ENCODE measurements at regions not wholly inside any gene's neighbourhood (a gene's known extent, or its start where the extent isn't known, plus 50 kb on each side); places are given as distances from the start of the nearest gene placed in this dataset.

- H3K36me3 ChIP-seq (ENCODE audit: control insufficient read depth, insufficient read depth, low read length), result no peaks in the 10 kb centered on the region
- no peak overlapping the region for H3K4me3 ChIP-seq (replicated peaks; ENCODE audit: low read depth, low read length)
- DNase-seq (ENCODE audit: extremely low read depth, insufficient read length), result no peak
- no peaks in the 10 kb centered on the region for H3K27me3 ChIP-seq (replicated peaks; ENCODE audit: control insufficient read depth, insufficient read depth, low read length)
- TF ChIP-seq, protein P1, sequence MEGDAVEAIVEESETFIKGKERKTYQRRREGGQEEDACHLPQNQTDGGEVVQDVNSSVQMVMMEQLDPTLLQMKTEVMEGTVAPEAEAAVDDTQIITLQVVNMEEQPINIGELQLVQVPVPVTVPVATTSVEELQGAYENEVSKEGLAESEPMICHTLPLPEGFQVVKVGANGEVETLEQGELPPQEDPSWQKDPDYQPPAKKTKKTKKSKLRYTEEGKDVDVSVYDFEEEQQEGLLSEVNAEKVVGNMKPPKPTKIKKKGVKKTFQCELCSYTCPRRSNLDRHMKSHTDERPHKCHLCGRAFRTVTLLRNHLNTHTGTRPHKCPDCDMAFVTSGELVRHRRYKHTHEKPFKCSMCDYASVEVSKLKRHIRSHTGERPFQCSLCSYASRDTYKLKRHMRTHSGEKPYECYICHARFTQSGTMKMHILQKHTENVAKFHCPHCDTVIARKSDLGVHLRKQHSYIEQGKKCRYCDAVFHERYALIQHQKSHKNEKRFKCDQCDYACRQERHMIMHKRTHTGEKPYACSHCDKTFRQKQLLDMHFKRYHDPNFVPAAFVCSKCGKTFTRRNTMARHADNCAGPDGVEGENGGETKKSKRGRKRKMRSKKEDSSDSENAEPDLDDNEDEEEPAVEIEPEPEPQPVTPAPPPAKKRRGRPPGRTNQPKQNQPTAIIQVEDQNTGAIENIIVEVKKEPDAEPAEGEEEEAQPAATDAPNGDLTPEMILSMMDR (IDR thresholded peaks at IDR 0.05; ENCODE audit: insufficient read depth, low read length, poor library complexity, severe bottlenecking), result no peak
Measured at GRCh38 chr14:98564006-98564405, 708.0 kb downstream of the BCL11B start.

DNA sequence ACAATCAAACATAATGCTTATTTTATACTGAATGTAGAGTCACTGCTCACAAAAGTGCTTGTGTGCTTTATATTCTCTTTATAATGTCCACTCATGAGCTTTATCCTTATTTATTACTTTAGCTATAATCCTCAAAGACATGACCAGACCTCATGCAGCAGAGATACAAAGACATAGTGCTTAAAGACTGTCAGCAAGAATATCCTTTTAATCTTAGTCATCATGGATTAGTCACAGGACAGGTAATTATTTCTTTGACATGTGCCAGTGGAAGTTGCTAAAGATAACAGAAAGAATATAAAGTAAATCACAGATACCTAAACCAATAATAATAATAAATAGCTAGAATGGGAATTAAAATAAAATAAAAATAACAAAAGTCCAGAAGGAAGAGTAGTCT lies 707.5 kb downstream of the BCL11B start:
- TF ChIP-seq, protein P1 (IDR thresholded peaks at IDR 0.05; ENCODE audit: insufficient read depth, low read length, poor library complexity, severe bottlenecking), result no peak
- no peak overlapping the region for H3K4me3 ChIP-seq (replicated peaks; ENCODE audit: low read depth, low read length)
- H3K36me3 ChIP-seq (ENCODE audit: control insufficient read depth, insufficient read depth, low read length), result no peaks in the 10 kb centered on the region
- no peak for DNase-seq (ENCODE audit: extremely low read depth, insufficient read length)
- H3K27me3 ChIP-seq (replicated peaks; ENCODE audit: control insufficient read depth, insufficient read depth, low read length), result no peaks in the 10 kb centered on the region

DNA sequence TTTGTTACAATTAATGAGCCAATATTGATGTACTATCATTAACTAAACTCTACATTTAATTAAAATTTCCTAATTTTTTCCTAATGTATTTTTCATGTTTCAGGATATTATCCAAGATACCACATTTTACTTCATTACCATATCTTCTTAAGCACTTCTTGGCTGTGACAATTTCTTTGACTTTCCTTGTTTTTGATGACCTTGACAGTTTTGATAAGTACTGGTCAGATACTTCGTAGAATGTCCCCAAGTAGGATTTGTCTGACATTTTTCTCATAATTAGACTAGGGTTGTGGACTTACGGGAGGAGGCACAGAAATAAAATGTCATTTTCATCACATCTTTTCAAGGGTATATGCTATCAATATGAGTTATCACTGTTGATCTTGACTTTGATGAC lies 700.9 kb downstream of the BCL11B start:
- Histone ChIP-seq H3K4me3 (replicated peaks; ENCODE audit: low read depth, low read length) (no peak overlapping the region), H3K27me3 (replicated peaks; ENCODE audit: control insufficient read depth, insufficient read depth, low read length) (no peaks in the 10 kb centered on the region), H3K36me3 (ENCODE audit: control insufficient read depth, insufficient read depth, low read length) (no peaks in the 10 kb centered on the region)
- DNase-seq (ENCODE audit: extremely low read depth, insufficient read length), result no peak
- TF ChIP-seq, protein P1 (IDR thresholded peaks at IDR 0.05; ENCODE audit: insufficient read depth, low read length, poor library complexity, severe bottlenecking), result no peak

- no peaks in the 10 kb centered on the region for H3K36me3 ChIP-seq (ENCODE audit: control insufficient read depth, insufficient read depth, low read length)
- no peak overlapping the region for H3K4me3 ChIP-seq (replicated peaks; ENCODE audit: low read depth, low read length)
- H3K27me3 ChIP-seq (replicated peaks; ENCODE audit: control insufficient read depth, insufficient read depth, low read length), result no peaks in the 10 kb centered on the region
- DNase-seq (ENCODE audit: extremely low read depth, insufficient read length), result no peak
- TF ChIP-seq, protein P1 (IDR thresholded peaks at IDR 0.05; ENCODE audit: insufficient read depth, low read length, poor library complexity, severe bottlenecking), result no peak
Measured at GRCh38 chr14:98573082-98573481, 698.9 kb downstream of the BCL11B start.

DNA sequence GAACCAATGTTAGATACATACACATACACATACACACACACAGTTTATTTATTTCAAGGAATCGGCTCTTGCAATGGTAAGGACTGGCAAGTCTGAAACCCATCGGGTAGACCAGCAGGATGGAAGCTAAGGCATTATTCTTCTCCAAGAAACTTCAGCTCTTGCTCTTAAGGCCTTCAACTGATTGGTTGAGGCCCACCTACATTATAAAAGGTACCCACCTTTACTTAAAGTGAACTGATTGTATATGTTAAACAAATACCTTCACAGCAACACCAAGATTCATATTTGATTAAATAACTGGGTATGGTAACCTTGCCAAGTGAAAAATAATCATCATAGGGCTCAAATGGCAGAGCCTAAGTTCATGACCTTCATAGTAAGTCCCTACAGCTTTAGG lies 695.5 kb downstream of the BCL11B start:
- DNase-seq (ENCODE audit: extremely low read depth, insufficient read length), result no peak
- Histone ChIP-seq H3K36me3 (ENCODE audit: control insufficient read depth, insufficient read depth, low read length) (no peaks in the 10 kb centered on the region), H3K27me3 (replicated peaks; ENCODE audit: control insufficient read depth, insufficient read depth, low read length) (no peaks in the 10 kb centered on the region), H3K4me3 (replicated peaks; ENCODE audit: low read depth, low read length) (no peak overlapping the region)
- TF ChIP-seq, protein P1 (IDR thresholded peaks at IDR 0.05; ENCODE audit: insufficient read depth, low read length, poor library complexity, severe bottlenecking), result no peak

GRCh38 chr14:98578204-98578603 lies 693.8 kb downstream of the BCL11B start:
- TF ChIP-seq, protein P1 (IDR thresholded peaks at IDR 0.05; ENCODE audit: insufficient read depth, low read length, poor library complexity, severe bottlenecking), result no peak
- no peak for DNase-seq (ENCODE audit: extremely low read depth, insufficient read length)
- H3K27me3 ChIP-seq (replicated peaks; ENCODE audit: control insufficient read depth, insufficient read depth, low read length), result no peaks in the 10 kb centered on the region
- H3K36me3 ChIP-seq (ENCODE audit: control insufficient read depth, insufficient read depth, low read length), result no peaks in the 10 kb centered on the region
- H3K4me3 ChIP-seq (replicated peaks; ENCODE audit: low read depth, low read length), result no peak overlapping the region

Measured in GM06990 (cell line).